22Rv1 (cell line): ENCODE measurements at regions not wholly inside any gene's neighbourhood (a gene's known extent, or its start where the extent isn't known, plus 50 kb on each side); places are given as distances from the start of the nearest gene placed in this dataset.

Experiments
- H3K27ac ChIP-seq: fragments of 450-650 bp; 2 replicates; pipeline ENCODE4 v1.5.1; 2017
- CTCF ChIP-seq: fragments of 450-650 bp; IDR thresholded peaks from 2 replicates; pipeline ENCODE4 v1.5.1; 2017; ENCODE audit warnings: mild to moderate bottlenecking
- ZFX ChIP-seq: fragments of 450-650 bp; IDR thresholded peaks from 2 replicates; pipeline ENCODE4 v1.6.1; 2017; ENCODE audit warnings: antibody characterized with exemption, borderline replicate concordance

GRCh38 chr3:127399154-127399553 is 111.3 kb upstream of the PRR20G start:
- H3K27ac ChIP-seq, result no peak overlapping the region
- TF ChIP-seq ZFX (no peak), CTCF (no peak)

DNA sequence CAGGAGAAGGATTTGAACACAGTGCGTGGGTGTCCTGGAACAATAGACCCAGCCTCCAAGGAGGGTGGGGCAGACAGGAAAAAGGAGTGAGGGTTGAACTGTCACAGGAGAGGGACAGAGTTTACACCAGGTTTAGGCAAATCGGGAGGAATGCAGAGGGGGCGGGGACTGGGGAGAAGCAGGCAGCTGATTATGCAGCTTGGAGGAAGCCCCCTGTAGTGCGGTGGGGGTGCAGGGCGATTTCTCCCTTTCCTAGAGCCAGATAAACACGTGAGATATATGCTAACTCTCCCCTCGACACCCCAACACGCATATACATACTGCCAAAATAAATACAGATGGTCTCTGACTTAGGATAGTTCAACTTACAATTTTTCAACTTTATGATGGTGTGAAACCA is 108.6 kb upstream of the PRR20G start:
- TF ChIP-seq CTCF, result no peak
- TF ChIP-seq ZFX, result no peak

DNA sequence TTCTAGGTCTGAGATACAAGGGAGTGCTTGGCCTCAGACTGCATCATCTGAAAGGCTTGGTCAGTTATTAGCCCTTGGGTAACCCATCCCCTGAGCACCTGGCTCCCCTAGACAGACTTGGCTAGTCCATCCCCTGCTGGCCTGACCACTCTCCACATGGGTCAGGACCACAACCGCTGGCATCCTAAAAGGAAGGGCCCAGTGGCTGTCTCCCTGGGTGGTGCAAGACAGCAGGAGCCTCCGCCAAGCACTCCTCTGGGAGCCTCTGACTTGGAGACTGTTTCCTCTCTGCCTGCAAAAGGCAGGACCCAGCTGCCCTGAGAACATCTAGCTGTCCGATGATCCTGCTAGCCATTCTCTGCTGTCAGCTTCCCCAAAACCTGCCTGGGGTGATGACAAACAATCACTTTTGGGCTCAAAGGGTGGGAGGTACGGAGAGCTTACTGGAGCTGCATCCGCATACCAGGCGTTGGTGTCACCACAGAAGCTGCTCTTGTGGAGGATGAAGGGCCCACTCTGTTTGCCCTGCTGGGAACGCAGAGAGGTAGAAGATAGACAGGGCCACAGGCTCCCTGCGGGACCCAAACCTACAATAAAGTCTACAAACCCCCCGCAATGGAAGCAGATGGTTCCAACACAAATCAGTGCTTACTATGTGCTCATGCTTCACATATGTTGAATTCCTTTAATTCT is 108.0 kb upstream of the PRR20G start:
- H3K27ac ChIP-seq, result no peak overlapping the region
- TF ChIP-seq ZFX (no peak), CTCF (no peak)

More for the DNA sequence above, 108.6 kb upstream of the PRR20G start:
- no peak overlapping the region for H3K27ac ChIP-seq

GRCh38 chr3:127394984-127395662 is 107.3 kb upstream of the PRR20G start:
- H3K27ac ChIP-seq, result no peak overlapping the region
- TF ChIP-seq CTCF, result no peak
- TF ChIP-seq ZFX, result no peak

DNA sequence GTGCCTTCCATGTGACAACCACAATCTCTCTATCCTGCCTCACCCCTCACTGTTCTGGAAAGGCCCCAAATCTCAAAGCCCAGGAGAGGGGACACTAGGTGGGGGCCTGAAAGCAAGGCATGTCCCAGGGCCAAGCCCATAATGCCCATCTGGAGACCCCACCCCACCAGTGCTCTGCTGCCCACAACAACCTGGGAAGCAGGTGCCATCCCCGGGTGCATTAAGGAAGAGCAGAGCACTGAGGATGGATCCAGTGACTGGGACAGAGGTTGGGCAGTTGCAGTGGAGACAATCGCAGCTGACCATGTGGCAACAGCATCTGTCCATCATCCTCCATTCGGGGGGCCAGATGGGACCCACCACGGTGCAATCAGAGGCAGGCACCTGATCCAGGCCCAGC is 106.2 kb upstream of the PRR20G start:
- no peak for TF ChIP-seq ZFX
- TF ChIP-seq CTCF, result no peak
- H3K27ac ChIP-seq, result no peak overlapping the region

DNA sequence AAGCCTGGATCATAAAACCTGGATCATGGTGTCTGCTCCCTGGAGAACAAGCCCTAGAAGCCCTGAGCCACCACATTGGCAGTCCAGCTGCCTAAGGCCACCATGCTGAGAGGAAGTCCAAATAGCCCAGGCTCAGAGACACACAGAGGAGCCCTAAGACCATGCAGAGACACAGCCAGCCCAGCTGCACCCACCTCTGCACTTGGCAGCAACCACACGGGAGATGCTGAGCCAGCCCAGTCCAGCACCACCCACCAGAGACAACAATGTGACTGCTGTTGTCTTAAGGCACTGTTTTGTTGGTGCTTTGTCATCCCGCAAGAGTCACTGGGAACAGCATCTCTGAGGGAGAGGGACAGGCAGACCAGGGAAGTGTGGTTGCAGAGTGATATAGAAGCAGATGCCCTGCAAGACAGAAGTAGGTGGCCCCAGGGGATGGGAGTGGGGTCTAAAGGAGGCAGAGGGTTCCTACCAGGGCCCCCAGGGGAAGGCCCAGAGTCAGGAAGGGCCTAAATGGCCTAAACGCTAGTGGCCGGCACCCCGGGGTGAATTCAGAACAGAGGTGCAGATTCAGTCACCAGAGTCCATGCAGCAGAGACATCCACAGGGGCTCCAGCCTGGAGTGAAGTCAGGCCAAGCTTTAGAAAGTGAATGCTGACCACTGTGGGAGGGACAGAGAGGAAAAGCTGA is 105.4 kb upstream of the PRR20G start:
- no peak for TF ChIP-seq CTCF
- TF ChIP-seq ZFX, result no peak

GRCh38 chr3:127392156-127392490 is 104.3 kb upstream of the PRR20G start:
- no peak for TF ChIP-seq ZFX
- no peak for TF ChIP-seq CTCF
- H3K27ac ChIP-seq, result no peak overlapping the region

More for the DNA sequence above, 105.4 kb upstream of the PRR20G start:
- H3K27ac ChIP-seq, result no peak overlapping the region
